ENCODE measurements at regions not wholly inside any gene's neighbourhood (a gene's known extent, or its start where the extent isn't known, plus 50 kb on each side); places are given as distances from the start of the nearest gene placed in this dataset.

DNA sequence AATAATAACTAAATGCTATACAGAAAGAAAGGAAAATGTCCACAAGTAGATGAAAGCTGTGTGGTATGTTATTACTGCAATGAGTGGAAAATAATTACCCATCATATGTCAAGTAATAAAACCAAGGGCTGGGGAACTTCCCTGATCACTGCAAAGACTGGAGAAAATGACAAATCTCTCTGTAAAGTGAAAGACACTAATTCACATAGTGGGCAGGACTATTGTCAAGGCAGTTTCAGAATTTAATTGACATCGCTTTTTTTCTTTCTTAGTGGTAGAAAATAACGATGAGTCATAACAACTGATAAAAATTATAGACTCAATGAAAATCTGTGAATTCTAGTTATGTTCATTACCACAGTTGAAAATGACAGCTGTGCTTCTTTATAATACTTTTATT is 153.7 kb upstream of the ST6GALNAC5 start:
- H3K36me3 ChIP-seq = no peaks in the 10 kb centered on the region
- H3K27me3 ChIP-seq (ENCODE audit: insufficient read depth, low read depth, severe bottlenecking) = no peaks in the 10 kb centered on the region
- H3K4me3 ChIP-seq (ENCODE audit: low read depth, low read length) = no peak overlapping the region
- H3K27ac ChIP-seq = no peak overlapping the region
- no peak for DNase-seq
- H3K9me3 ChIP-seq (ENCODE audit: severe bottlenecking) = no peaks in the 10 kb centered on the region
- TF ChIP-seq, protein P1, sequence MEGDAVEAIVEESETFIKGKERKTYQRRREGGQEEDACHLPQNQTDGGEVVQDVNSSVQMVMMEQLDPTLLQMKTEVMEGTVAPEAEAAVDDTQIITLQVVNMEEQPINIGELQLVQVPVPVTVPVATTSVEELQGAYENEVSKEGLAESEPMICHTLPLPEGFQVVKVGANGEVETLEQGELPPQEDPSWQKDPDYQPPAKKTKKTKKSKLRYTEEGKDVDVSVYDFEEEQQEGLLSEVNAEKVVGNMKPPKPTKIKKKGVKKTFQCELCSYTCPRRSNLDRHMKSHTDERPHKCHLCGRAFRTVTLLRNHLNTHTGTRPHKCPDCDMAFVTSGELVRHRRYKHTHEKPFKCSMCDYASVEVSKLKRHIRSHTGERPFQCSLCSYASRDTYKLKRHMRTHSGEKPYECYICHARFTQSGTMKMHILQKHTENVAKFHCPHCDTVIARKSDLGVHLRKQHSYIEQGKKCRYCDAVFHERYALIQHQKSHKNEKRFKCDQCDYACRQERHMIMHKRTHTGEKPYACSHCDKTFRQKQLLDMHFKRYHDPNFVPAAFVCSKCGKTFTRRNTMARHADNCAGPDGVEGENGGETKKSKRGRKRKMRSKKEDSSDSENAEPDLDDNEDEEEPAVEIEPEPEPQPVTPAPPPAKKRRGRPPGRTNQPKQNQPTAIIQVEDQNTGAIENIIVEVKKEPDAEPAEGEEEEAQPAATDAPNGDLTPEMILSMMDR (IDR thresholded peaks at IDR 0.05; ENCODE audit: low read depth, low read length) = no peak

DNA sequence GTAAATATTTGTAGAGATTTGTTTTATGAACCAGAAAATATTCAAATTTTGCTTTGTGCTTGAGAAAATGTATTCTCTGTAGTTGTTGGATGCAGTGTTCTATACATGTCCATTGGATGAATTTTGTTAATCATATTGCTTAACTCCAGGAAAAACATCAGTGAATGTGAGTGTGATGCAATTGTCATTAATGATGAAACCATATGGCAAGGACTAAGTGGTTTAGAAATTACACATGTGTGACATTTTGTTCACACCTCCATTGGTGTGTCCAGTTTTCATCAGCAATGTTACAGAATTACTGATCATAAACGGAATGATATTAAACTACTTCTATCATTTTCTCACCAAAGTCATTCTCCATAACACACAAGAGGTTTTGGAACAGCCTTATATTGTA is 151.8 kb upstream of the ST6GALNAC5 start:
- Histone ChIP-seq H3K27me3 (ENCODE audit: insufficient read depth, low read depth, severe bottlenecking) (no peaks in the 10 kb centered on the region), H3K36me3 (no peaks in the 10 kb centered on the region), H3K27ac (no peak overlapping the region), H3K4me3 (ENCODE audit: low read depth, low read length) (no peak overlapping the region), H3K9me3 (ENCODE audit: severe bottlenecking) (no peaks in the 10 kb centered on the region)
- no peak for DNase-seq
- TF ChIP-seq, protein P1 (IDR thresholded peaks at IDR 0.05; ENCODE audit: low read depth, low read length) = no peak

DNA sequence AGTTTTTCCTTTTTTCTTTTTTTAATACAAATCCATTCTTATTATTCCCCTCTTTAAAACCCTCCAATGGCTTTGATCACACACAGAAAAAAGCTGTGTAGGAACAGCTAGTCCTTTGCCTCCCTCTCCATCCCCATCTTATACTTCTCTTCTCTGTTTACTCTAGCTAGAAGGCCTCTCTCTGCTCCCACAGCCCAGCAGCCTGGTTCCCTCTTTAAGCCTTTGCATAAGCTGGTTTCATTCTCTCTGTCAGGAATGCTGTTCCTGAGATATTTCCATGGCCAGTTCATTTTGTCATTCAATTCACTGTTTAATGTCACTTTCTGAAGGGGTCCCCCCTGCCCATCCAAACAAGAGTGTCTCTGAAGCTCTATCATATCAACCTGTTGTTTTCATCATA is 143.3 kb upstream of the ST6GALNAC5 start:
- H3K27me3 ChIP-seq (ENCODE audit: insufficient read depth, low read depth, severe bottlenecking) = no peaks in the 10 kb centered on the region
- no peaks in the 10 kb centered on the region for H3K9me3 ChIP-seq (ENCODE audit: severe bottlenecking)
- no peaks in the 10 kb centered on the region for H3K36me3 ChIP-seq
- TF ChIP-seq, protein P1 (IDR thresholded peaks at IDR 0.05; ENCODE audit: low read depth, low read length) = no peak
- no peak overlapping the region for H3K4me3 ChIP-seq (ENCODE audit: low read depth, low read length)
- DNase-seq = no peak
- no peak overlapping the region for H3K27ac ChIP-seq

DNA sequence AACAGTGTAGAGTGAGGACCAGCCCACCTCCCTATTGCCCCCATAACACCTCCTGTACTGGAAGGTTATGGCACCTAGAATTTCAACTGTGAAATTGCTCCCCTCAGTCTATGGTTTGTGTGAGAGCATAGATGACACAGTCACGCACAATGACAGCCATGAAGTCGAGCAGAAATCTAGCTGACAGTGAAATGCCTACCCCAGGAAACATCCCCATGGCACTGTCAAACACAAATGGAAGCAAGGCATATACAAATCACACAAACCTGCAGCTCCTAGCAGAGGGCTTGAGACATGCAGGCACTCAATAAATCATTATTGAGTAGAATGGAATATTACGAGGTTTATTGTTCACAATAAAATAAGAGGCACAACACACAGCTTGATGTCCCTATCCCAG is 142.5 kb upstream of the ST6GALNAC5 start:
- Histone ChIP-seq H3K4me3 (ENCODE audit: low read depth, low read length) (no peak overlapping the region), H3K36me3 (no peaks in the 10 kb centered on the region), H3K9me3 (ENCODE audit: severe bottlenecking) (no peaks in the 10 kb centered on the region), H3K27me3 (ENCODE audit: insufficient read depth, low read depth, severe bottlenecking) (no peaks in the 10 kb centered on the region), H3K27ac (no peak overlapping the region)
- no peak for DNase-seq
- TF ChIP-seq, protein P1 (IDR thresholded peaks at IDR 0.05; ENCODE audit: low read depth, low read length) = no peak

DNA sequence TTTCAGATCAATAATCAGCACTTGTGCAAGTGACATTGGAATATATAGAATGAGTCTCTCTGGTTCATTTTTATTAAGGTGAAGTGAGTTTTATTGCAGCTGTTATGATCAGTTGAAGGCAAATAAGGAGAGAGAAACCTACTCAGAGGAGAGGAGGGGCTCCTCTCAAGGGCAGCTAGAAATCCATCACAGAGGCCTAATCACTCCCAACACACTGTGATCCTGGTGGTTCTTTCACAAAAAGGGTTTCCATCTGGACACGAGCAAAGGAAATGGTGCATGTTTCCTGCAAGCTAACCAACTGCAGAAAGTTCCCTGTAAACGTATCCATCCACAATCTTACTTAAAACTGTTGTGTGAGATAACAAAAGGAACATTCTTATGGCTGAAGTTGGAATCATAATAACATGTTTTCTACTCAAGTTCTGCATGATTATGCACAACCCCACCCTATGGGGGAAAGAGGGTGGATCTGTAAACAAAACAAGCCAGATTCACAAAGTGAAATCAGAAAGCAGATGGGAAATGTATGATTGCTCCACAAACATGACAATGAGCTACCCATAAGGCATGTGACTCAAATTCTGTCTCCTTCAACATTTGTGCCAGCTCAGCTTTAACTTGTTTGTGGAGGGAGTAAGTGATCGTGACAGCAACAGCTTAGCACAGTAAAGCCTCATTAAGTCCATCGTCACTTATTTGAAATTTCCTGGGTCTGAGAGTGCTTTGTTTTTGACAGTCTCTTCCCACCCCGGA is 141.2 kb upstream of the ST6GALNAC5 start:
- no peak for DNase-seq
- H3K27me3 ChIP-seq (ENCODE audit: insufficient read depth, low read depth, severe bottlenecking) = no peaks in the 10 kb centered on the region
- no peak overlapping the region for H3K27ac ChIP-seq
- H3K36me3 ChIP-seq = no peaks in the 10 kb centered on the region
- TF ChIP-seq, protein P1 (IDR thresholded peaks at IDR 0.05; ENCODE audit: low read depth, low read length) = no peak
- H3K9me3 ChIP-seq (ENCODE audit: severe bottlenecking) = no peaks in the 10 kb centered on the region
- no peak overlapping the region for H3K4me3 ChIP-seq (ENCODE audit: low read depth, low read length)

DNA sequence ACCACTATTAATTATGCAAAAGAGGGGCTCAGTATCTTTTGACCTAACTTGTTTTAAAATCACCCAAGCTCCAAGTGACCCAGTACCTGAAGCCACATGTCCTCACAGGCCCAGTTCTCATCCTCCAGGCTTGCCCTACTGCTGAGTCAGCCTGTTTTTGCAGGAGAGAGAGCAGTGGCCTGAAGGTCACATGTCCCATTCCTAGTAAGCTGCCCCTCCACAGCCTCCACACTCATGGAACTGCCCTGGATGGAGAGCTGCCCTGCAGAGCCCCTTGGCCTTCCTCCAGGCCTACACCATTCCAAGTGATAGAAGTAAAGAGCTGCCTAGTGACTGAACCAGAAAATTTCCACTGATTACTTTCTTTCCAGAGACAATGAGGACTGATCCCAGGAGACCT is 139.8 kb upstream of the ST6GALNAC5 start:
- DNase-seq = no peak
- Histone ChIP-seq H3K9me3 (ENCODE audit: severe bottlenecking) (no peaks in the 10 kb centered on the region), H3K27me3 (ENCODE audit: insufficient read depth, low read depth, severe bottlenecking) (no peaks in the 10 kb centered on the region), H3K4me3 (ENCODE audit: low read depth, low read length) (no peak overlapping the region), H3K36me3 (no peaks in the 10 kb centered on the region), H3K27ac (no peak overlapping the region)
- TF ChIP-seq, protein P1 (IDR thresholded peaks at IDR 0.05; ENCODE audit: low read depth, low read length) = no peak
